Right cardiac atrium (tissue), 5 donors: ENCODE measurements at regions not wholly inside any gene's neighbourhood (a gene's known extent, or its start where the extent isn't known, plus 50 kb on each side); places are given as distances from the start of the nearest gene placed in this dataset.
"Not testable (repeated sequence)": the region's sequence is repeated elsewhere in the genome, so short reads cannot be mapped to it uniquely, and the experiment has no call there.

Experiments
- ATAC-seq, 2 donors: fragments of 200-7000 bp; cut with Tn5 transposase; one replicate each; pipeline versions ENCODE4 v1.8.0 to v1.9.1; 2020; ENCODE audit warnings: moderate library complexity in 2 of 2, mild to moderate bottlenecking in 1 of 2
- DNase-seq, 3 donors: peaks; one replicate each; pipeline ENCODE4 v3.0.0-alpha.2; 2020
- H3K27ac ChIP-seq: one replicate; pipeline ENCODE4 v1.5.1; 2013; ENCODE audit warnings: mild to moderate bottlenecking, low read length, control low read depth, moderate library complexity
- H3K27me3 ChIP-seq: one replicate; pipeline ENCODE4 v1.6.1; 2013; ENCODE audit not compliant: control insufficient read depth, insufficient read depth
- H3K4me1 ChIP-seq: one replicate; pipeline ENCODE4 v1.6.1; 2013; ENCODE audit warnings: low read length; ENCODE audit not compliant: control insufficient read depth, insufficient read depth
- H3K4me3 ChIP-seq: one replicate; pipeline ENCODE4 v1.5.1; 2013; ENCODE audit warnings: low read length, control low read depth
- H3K9me3 ChIP-seq: one replicate; pipeline ENCODE4 v1.6.1; 2013; ENCODE audit warnings: low read length; ENCODE audit not compliant: control insufficient read depth
- WGBS: extraction: QIAGEN DNeasy Blood & Tissue Kit; methylation state at CpG from one replicate; pipeline ENCODE4 v1.1.7; 2013; 5-methylcytosine and 5-hydroxymethylcytosine counted together
- intact Hi-C, 4 donors: fragments of 100-400 bp; cut with DNase I; formaldehyde crosslinking; loops; one replicate each; pipeline versions ENCODE4 v1.11.0 to v1.14.0; 2022 to 2023
- donor health status: healthy with polysubstance abuse.
- donor health status: DM: no; HTN: yes; CAD: no.
- donor health status: DM: no; HTN: no; CAD: no.
- donor health status: DM: no; HTN: yes; CAD: no; lungs with severe emphysema.
- donor health status: DM: yes; HTN: yes; CAD: no.

DNA sequence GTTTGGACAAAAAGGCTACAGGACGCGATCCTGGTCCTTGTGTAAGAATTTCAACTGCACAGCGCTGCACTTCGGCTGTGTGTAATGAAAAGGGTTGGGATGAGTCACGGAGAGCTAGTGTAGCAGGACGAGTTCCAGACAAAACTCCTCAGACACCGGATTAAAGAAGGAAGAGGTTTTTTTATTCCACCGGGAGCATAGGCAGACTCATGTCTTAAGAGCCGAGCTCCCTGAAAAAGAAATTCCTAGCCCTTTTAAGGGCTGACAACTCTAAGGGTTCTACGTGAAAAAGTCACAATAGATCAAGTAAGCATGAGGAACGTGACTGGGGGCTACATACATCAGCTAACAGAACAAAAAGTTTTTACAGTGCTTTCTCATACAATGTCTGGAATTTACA, 54.8 kb upstream of the FAM90A1 start:
- H3K9me3 ChIP-seq, H3K4me1 ChIP-seq, DNase-seq, intact Hi-C loops, ATAC-seq, H3K27ac ChIP-seq, H3K4me3 ChIP-seq, H3K27me3 ChIP-seq: not testable (repeated sequence)
- WGBS, result 43% methylated on average over 10 of the region's 11 CpGs

DNA sequence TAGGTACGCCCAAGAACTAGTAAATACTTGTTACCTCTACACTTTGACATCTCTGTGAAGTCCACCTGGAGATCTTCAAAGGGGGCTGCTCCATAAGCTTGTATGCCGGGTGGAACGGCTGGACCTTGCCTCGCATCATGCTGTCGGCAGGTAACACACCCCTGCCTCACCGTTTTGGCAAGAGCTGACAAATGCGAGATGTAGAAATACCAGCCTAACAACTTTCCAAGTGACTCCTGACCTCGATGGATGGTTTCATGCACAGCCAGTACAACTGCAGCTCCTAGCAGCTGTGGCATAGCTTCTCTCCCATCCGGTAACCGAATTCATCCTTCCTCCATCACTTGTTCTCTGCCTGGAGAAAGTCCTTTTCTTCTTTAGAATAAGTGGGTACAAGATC, 58.3 kb upstream of the FAM90A1 start:
- H3K4me3 ChIP-seq, H3K27ac ChIP-seq, ATAC-seq, intact Hi-C loops, DNase-seq, H3K9me3 ChIP-seq, H3K4me1 ChIP-seq, H3K27me3 ChIP-seq: not testable (repeated sequence)
- WGBS, result 83% methylated on average over 10 of the region's 10 CpGs

DNA sequence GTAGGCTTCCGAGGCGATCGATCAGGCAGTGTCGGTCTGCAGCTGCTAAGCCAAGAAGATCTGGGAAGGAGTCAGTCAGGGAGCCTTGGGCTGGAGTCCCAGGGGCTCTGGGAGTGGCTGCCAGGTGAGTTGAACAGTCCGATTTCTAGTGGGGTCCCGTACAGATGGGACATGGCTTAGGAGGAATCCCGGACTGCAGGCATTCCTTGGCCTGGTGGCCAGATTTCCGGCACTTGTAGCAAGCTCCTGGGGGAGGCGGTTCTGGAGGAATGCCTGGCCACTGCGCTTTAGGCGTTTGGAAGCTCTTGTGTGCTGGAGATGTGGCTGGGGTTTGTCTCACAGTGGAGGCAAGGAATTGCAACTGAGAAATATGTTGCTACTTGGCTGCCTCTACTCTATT, 64.3 kb upstream of the FAM90A1 start:
- 87% methylated on average over 11 of the region's 11 CpGs for WGBS
- DNase-seq, H3K4me1 ChIP-seq, ATAC-seq, H3K27ac ChIP-seq, H3K9me3 ChIP-seq, intact Hi-C loops, H3K27me3 ChIP-seq, H3K4me3 ChIP-seq: not testable (repeated sequence)

DNA sequence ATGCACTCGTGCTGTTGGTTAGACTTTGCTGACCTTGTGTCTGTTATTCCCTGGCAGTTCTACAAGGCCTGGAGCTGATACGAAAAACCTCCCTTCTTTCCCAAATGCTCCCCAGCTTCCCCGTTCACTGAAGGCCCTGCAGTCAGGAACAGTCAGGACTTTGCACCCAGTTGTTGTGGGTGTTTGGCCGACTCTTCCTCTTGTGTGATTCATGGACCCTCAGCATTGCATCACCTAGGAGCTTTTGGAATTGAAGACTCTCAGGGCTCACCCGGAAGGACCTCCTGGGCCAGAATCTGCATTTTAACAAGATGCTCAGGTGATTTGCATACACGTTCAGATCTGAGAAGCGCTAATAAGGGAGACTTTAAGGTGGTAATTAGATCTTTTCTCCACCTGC, 67.2 kb upstream of the FAM90A1 start:
- 80% methylated on average over 6 of the region's 7 CpGs for WGBS
- ATAC-seq, result not testable (repeated sequence)

DNA sequence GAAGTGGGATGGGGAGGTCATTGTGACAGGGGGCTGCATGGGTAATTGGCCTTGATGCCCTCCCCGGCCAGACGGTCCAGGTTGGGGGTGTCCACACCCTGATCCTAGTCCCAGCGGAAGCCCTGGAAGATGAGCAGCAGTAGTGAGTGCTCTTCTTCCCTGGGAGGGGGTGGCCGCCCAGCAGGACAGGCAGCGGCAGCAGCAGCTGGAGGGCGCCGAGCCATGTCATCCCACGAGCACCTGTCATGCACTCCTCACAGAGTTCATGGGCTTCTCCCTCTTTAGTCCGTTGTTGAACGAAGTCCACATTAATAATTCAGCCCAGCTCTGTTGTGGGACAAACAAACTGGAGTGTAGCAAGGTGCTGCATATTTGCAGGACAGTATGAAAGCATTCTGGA, 81.2 kb upstream of the FAM90A1 start:
- WGBS, result 47% methylated on average over 10 of the region's 10 CpGs
- intact Hi-C loops, result not testable (repeated sequence)

More for the DNA sequence above, 67.2 kb upstream of the FAM90A1 start:
- H3K4me3 ChIP-seq, intact Hi-C loops, H3K27me3 ChIP-seq, H3K27ac ChIP-seq, DNase-seq, H3K4me1 ChIP-seq, H3K9me3 ChIP-seq: not testable (repeated sequence)

DNA sequence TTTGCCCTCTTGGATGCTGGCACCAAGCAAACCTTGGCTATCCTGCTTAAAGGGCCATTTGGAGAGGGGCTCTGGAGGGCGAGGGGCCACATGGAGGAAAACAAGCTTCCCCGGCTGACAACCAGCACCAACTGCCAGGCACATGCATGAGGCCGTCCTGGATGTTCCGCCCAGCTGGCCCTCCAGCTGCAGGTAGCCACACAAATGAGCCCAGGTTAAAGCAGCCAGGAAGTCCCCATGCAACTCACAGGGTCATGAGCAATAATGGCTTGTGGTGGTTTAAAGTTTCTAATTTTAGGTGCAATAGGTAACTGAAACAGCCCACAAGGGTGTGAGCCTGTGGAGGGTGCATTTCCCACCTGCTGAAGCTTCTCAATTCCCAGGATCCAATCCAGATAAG, 88.6 kb upstream of the FAM90A1 start:
- H3K9me3 ChIP-seq, intact Hi-C loops, ATAC-seq, H3K27ac ChIP-seq, H3K27me3 ChIP-seq, DNase-seq, H3K4me1 ChIP-seq, H3K4me3 ChIP-seq: not testable (repeated sequence)
- 95% methylated on average over 4 of the region's 4 CpGs for WGBS

More for the DNA sequence above, 81.2 kb upstream of the FAM90A1 start:
- H3K4me3 ChIP-seq, H3K27me3 ChIP-seq, ATAC-seq, DNase-seq, H3K27ac ChIP-seq, H3K4me1 ChIP-seq, H3K9me3 ChIP-seq: not testable (repeated sequence)

DNA sequence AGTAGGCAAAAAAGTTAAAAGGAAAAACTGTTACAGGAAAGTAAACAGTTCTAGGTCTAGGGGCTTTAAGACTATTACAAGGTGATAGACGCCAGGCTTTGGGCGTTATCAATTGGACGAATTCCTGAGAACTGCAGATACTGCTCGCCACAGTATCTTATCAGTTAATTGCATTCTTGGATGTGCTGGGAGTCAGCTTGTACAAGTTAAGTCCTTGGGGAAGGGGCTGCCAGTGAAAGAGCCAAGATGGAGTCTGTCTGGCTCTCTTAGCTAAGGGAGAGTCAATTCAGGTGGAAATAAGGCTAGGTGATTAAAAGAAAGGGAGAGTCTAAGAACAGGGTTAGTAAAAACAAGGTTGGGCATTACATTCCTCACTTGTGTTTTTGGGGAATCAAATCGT, 90.3 kb upstream of the FAM90A1 start:
- H3K4me1 ChIP-seq, H3K9me3 ChIP-seq, DNase-seq, ATAC-seq, intact Hi-C loops, H3K4me3 ChIP-seq, H3K27ac ChIP-seq, H3K27me3 ChIP-seq: not testable (repeated sequence)
- 23% methylated on average over 5 of the region's 5 CpGs for WGBS

DNA sequence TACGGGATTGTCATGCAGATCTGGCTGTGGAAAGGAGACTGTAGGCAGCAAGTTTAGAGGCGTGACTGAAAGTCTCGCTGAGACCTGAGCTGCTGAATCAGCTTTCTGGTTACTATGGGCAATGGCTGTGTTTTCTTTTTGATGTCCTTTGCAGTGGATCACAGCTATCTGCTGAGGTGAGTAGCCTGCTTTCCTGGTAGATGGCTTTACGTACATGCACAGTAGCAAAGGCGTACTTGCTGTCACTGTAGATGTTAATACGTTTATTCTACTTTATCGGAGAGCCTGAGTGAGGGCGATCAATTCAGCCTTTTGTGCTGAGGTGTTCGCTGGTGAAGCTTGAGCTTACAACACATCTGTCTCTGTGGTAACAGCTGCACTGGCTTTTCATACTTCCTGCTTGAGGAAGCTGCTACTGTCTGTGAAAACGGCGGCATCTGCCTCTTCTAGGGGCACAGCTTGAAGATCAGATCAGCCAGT, 92.9 kb upstream of the FAM90A1 start:
- H3K27me3 ChIP-seq, H3K27ac ChIP-seq, ATAC-seq, H3K4me3 ChIP-seq, H3K9me3 ChIP-seq, DNase-seq, H3K4me1 ChIP-seq, intact Hi-C loops: not testable (repeated sequence)
- WGBS, result 31% methylated on average over 11 of the region's 11 CpGs

DNA sequence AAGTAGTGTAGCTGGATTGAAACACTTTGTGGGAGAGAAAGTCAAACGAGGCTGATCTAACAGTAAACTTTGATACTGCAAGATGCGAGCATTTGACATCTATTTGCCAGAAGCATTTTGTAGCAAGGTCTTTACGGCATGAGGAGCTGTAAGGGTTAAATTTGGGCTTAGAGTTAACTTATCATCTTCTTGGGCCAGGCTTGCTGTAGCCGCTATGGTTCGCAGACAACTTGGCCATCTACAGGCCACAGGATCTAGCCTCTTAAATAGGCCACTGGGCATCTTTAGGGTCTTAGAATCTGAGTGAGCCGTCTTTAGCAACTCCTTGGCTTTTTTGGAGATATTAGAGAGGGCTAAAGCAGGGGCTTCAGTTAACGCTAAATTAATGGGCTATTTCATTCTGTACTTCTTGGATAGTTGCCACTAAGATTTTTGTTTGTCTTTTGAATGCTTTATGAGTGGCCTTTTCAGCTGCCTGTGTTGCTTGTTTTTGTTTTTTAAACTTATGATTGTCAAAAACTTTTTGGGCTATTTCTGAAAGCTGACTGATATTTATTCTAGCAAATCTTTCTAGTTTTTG, 93.5 kb upstream of the FAM90A1 start:
- H3K9me3 ChIP-seq, H3K27me3 ChIP-seq, intact Hi-C loops, ATAC-seq, DNase-seq, H3K4me3 ChIP-seq, H3K27ac ChIP-seq, H3K4me1 ChIP-seq: not testable (repeated sequence)
- WGBS, result 49% methylated on average over 7 of the region's 7 CpGs

DNA sequence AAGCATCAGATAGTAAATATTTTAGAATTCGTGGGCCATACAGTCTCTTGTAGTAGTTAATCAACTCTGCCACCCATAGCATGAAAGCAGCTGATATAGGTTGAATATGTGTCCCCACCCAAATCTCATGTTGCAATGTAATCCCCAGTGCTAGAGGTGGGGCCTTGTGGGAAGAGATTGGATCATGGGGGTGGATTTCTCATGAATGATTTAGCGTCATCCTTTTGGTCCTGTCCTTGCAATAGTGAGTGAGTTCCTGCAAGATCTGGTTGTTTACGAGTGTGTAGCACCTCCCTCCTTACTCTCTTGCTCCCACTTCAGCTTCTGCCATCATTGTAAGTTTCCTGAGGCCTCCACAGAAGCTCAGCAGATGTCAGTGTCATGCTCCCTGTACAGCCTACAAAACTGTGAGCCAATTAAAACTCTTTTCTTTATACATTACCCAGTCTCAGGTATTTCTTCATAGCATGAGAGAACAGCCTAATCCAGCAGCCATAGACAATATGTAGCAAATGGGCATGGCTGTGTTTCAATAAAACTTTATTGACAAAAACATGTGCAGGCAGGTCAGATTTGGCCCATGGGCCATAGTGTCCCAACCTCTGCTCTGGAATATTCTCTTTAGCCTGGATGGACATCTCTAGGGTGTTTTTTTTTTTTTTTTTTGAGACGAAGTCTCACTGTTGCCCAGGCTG, 97.9 kb upstream of the FAM90A1 start:
- H3K4me1 ChIP-seq, H3K27ac ChIP-seq, ATAC-seq, DNase-seq, H3K9me3 ChIP-seq, H3K4me3 ChIP-seq, H3K27me3 ChIP-seq, intact Hi-C loops: not testable (repeated sequence)
- 62% methylated on average over 4 of the region's 4 CpGs for WGBS

DNA sequence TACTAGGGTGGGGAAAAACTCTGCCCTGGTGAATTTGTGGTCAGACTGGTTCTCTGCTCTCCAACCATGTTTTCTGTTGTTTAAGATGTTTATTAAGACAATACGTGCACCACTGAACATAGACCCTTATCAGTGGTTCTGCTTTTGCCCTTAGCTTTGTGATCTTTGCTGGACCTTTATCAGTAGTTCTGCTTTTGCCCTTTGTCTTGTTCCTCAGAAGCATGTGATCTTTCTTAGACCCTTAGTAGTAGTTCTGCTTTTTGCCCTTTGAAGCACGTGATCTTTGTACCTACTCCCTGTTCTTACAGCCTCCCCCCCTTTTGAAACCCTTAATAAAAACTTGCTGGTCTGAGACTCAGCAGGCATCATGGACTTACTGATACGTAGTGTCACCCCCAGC, 101.4 kb upstream of the FAM90A1 start:
- H3K4me3 ChIP-seq, H3K4me1 ChIP-seq, ATAC-seq, DNase-seq, H3K9me3 ChIP-seq, H3K27ac ChIP-seq, intact Hi-C loops, H3K27me3 ChIP-seq: not testable (repeated sequence)
- WGBS, result 82% methylated on average over 3 of the region's 3 CpGs
